B cell (primary cell): ENCODE measurements at regions not wholly inside any gene's neighbourhood (a gene's known extent, or its start where the extent isn't known, plus 50 kb on each side); places are given as distances from the start of the nearest gene placed in this dataset.

ENCODE experiments used
- ATAC-seq: fragments of 200-7000 bp; cut with Tn5 transposase; one replicate; pipeline ENCODE4 v1.10.0; 2021; ENCODE audit warnings: low read depth, mild to moderate bottlenecking, moderate number of reproducible peaks, moderate library complexity
- CTCF ChIA-PET: fragments of 350-600 bp; sonication (Branson Sonifier 250); formaldehyde crosslinking; loops from one replicate; lab custom pipeline; 2021; ENCODE audit warnings: antibody characterized with exemption, inconsistent platforms; lab: Charles Lee
- POLR2A ChIA-PET: fragments of 350-600 bp; sonication (Branson Sonifier 250); formaldehyde crosslinking; loops from one replicate; lab custom pipeline; 2021; ENCODE audit warnings: antibody characterized with exemption; lab: Charles Lee
- DNase-seq: peaks from one replicate; pipeline ENCODE4 v3.0.0; 2013
- H2AFZ ChIP-seq: 2 replicates; pipeline ENCODE4 v1.6.1; 2012; ENCODE audit warnings: mild to moderate bottlenecking, low read depth, low read length; ENCODE audit not compliant: insufficient read depth, poor library complexity, severe bottlenecking
- H3K27ac ChIP-seq, 2 donors: 1 replicate in 1 of 2; 2 replicates in 1 of 2; pipeline ENCODE4 v1.5.1; 2012 to 2013; ENCODE audit warnings: low read length in 2 of 2, mild to moderate bottlenecking in 2 of 2, moderate library complexity in 1 of 2
- H3K27me3 ChIP-seq, 4 experiments: fragments of 200-600 bp in 1 of 4; sonication (generic) in 1 of 4; replicated peaks in 1 of 4; 1 replicate in 2 of 4; 2 replicates in 2 of 4; pipeline versions ENCODE4 v1.6.1 to v1.7.0; 2013 to 2016; ENCODE audit warnings: low read length in 3 of 4, mild to moderate bottlenecking in 2 of 4, mixed read lengths in 1 of 4, moderate library complexity in 1 of 4; ENCODE audit not compliant: insufficient read depth in 4 of 4, control insufficient read depth in 3 of 4; ENCODE audit errors: control extremely low read depth in 1 of 4
- H3K36me3 ChIP-seq, 2 experiments: replicated peaks in 1 of 2; 1 replicate in 1 of 2; 2 replicates in 1 of 2; pipeline versions ENCODE4 v1.6.1 to v1.7.1; 2013; ENCODE audit warnings: low read length in 1 of 2; ENCODE audit not compliant: insufficient read depth in 2 of 2, control insufficient read depth in 1 of 2; ENCODE audit errors: control extremely low read depth in 1 of 2, extremely low read depth in 1 of 2
- H3K4me1 ChIP-seq, 2 donors: fragments of 200-600 bp in 1 of 2; sonication (generic) in 1 of 2; 1 replicate in 1 of 2; 2 replicates in 1 of 2; pipeline versions ENCODE4 v1.5.1 to v1.6.1; 2013 to 2017; ENCODE audit warnings: low read length in 2 of 2; ENCODE audit not compliant: control insufficient read depth in 2 of 2, insufficient read depth in 2 of 2
- H3K4me2 ChIP-seq: replicated peaks from 2 replicates; pipeline ENCODE3; 2012; ENCODE audit warnings: mild to moderate bottlenecking, low read depth, low read length; ENCODE audit not compliant: poor library complexity, severe bottlenecking
- H3K4me3 ChIP-seq, 5 experiments: fragments of 200-600 bp in 1 of 5; sonication (generic) in 1 of 5; 1 replicate in 3 of 5; 2 replicates in 2 of 5; pipeline versions ENCODE4 v1.5.1 to v1.7.0; 2011 to 2016; ENCODE audit warnings: low read length in 4 of 5, mild to moderate bottlenecking in 4 of 5, low read depth in 2 of 5, control low read depth in 1 of 5, moderate library complexity in 1 of 5; ENCODE audit not compliant: insufficient read depth in 1 of 5; ENCODE audit errors: control extremely low read depth in 1 of 5, extremely low read depth in 1 of 5
- H3K79me2 ChIP-seq: fragments of 200-600 bp; sonication (generic); one replicate; pipeline ENCODE4 v1.6.0; 2016; ENCODE audit warnings: low read length; ENCODE audit not compliant: control insufficient read depth, insufficient read depth
- H3K9ac ChIP-seq: fragments of 200-600 bp; sonication (generic); 2 replicates; pipeline ENCODE4 v1.6.1; 2017; ENCODE audit warnings: mild to moderate bottlenecking, low read length, moderate library complexity
- H3K9me3 ChIP-seq, 3 donors: one replicate each; pipeline versions ENCODE4 v1.6.1 to v1.7.1; 2013; ENCODE audit warnings: low read length in 2 of 3; ENCODE audit not compliant: control insufficient read depth in 2 of 3, insufficient read depth in 1 of 3; ENCODE audit errors: control extremely low read depth in 1 of 3
- H4K20me1 ChIP-seq: 2 replicates; pipeline ENCODE4 v1.6.0; 2012; ENCODE audit warnings: mild to moderate bottlenecking, low read length; ENCODE audit not compliant: insufficient read depth, control insufficient read depth, poor library complexity, severe bottlenecking
- H3K27ac Mint-ChIP-seq: one replicate; pipeline ENCODE4 v1.8.0; 2021; ENCODE audit warnings: mixed read lengths
- H3K27me3 Mint-ChIP-seq: one replicate; pipeline ENCODE4 v1.8.0; 2021; ENCODE audit warnings: mixed read lengths
- H3K4me1 Mint-ChIP-seq: one replicate; pipeline ENCODE4 v1.8.0; 2021; ENCODE audit warnings: mixed read lengths
- H3K4me3 Mint-ChIP-seq: one replicate; pipeline ENCODE4 v1.8.0; 2021; ENCODE audit warnings: mixed read lengths
- H3K9me3 Mint-ChIP-seq: one replicate; pipeline ENCODE4 v1.8.0; 2022; ENCODE audit warnings: mixed read lengths; ENCODE audit not compliant: insufficient read depth
- EZH2 ChIP-seq: IDR thresholded peaks from 2 replicates; pipeline ENCODE4 v1.6.1; 2012; ENCODE audit warnings: borderline replicate concordance, low read depth, mild to moderate bottlenecking, moderate library complexity, low read length; ENCODE audit not compliant: insufficient read depth, poor library complexity, severe bottlenecking
- WGBS: methylation state at CpG from one replicate; pipeline ENCODE4 v1.1.5; 2013; ENCODE audit warnings: missing lambda C conversion rate; ENCODE audit not compliant: insufficient coverage; 5-methylcytosine and 5-hydroxymethylcytosine counted together
- intact Hi-C: fragments of 100-400 bp; cut with micrococcal nuclease; formaldehyde crosslinking; loops from one replicate; pipeline ENCODE4 v1.10.0; 2022
- TF ChIP-seq, protein P1 (sequence below): fragments of 200-600 bp; IDR thresholded peaks from one replicate; pipeline ENCODE4 v1.8.0; 2022; ENCODE audit warnings: antibody characterized with exemption, mild to moderate bottlenecking

DNA sequence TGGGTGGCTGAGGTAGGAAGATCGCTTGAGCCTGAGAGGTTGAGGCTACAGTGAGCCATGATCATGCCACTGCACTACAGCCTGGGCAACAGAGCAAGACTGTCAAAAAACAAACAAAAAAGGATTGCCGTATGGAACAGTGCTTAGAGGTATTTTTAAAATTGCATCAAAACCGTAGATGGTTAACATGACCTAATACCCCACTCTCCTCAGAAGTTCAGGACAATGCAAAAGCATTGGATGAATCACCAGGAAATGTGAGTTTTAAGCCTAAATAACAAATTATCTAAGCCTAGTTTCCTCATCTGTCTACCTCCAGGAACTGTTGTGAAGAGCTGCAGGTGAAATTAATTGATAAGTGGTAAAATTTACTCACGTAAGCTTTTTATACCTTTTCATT lies 123.8 kb upstream of the ID4 start:
- Histone ChIP-seq H3K79me2 (no peaks in the 10 kb centered on the region), H3K4me2 (no peak overlapping the region), H3K9me3 (peaks cover 0 to 2% (median 0%) of the 10 kb centered on the region in 3 donors), H2AFZ (no peak overlapping the region), H3K36me3 (no peaks in the 10 kb centered on the region), H3K27me3 (no peaks in the 10 kb centered on the region), H3K27ac (no peak overlapping the region), H3K9ac (no peak overlapping the region), H4K20me1 (no peaks in the 10 kb centered on the region), H3K4me3 (no peak overlapping the region), H3K4me1 (no peaks in the 10 kb centered on the region)
- no peaks in the 10 kb centered on the region for H3K27me3 Mint-ChIP-seq
- ChIA-PET CTCF (no interaction called here), POLR2A (no interaction called here)
- ATAC-seq (no peak), DNase-seq (no peak)
- H3K4me1 Mint-ChIP-seq = no peaks in the 10 kb centered on the region
- H3K27ac Mint-ChIP-seq = no peak overlapping the region
- H3K9me3 Mint-ChIP-seq = no peaks in the 10 kb centered on the region
- intact Hi-C loops = no loop called here
- no peak for TF ChIP-seq EZH2
- TF ChIP-seq, protein P1, sequence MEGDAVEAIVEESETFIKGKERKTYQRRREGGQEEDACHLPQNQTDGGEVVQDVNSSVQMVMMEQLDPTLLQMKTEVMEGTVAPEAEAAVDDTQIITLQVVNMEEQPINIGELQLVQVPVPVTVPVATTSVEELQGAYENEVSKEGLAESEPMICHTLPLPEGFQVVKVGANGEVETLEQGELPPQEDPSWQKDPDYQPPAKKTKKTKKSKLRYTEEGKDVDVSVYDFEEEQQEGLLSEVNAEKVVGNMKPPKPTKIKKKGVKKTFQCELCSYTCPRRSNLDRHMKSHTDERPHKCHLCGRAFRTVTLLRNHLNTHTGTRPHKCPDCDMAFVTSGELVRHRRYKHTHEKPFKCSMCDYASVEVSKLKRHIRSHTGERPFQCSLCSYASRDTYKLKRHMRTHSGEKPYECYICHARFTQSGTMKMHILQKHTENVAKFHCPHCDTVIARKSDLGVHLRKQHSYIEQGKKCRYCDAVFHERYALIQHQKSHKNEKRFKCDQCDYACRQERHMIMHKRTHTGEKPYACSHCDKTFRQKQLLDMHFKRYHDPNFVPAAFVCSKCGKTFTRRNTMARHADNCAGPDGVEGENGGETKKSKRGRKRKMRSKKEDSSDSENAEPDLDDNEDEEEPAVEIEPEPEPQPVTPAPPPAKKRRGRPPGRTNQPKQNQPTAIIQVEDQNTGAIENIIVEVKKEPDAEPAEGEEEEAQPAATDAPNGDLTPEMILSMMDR = no peak
- no peak overlapping the region for H3K4me3 Mint-ChIP-seq
- WGBS = 93% methylated on average over 3 of the region's 4 CpGs

DNA sequence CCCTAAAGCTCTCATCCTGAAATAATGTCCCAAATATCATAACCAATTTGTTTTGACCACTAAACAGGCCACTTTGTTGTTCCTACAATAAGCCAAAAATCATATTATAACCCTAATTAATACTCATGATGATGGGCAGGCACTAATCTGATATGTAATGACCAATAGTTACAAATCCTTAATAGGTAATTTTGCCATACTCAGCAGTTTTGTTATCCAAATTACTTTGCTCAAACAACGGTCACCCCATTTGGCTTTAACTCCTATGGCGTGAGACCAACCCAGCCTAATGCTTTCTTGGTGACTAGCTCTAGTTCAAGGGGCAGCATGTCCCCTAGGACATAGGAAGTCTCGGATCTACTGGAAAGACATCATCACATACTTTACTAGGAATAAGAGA lies 123.2 kb upstream of the ID4 start:
- ATAC-seq (no peak), DNase-seq (no peak)
- Histone ChIP-seq H3K9ac (no peak overlapping the region), H3K79me2 (no peaks in the 10 kb centered on the region), H3K4me1 (no peaks in the 10 kb centered on the region), H3K9me3 (no peaks in the 10 kb centered on the region), H3K4me3 (no peak overlapping the region), H3K27me3 (no peaks in the 10 kb centered on the region), H3K27ac (no peak overlapping the region), H4K20me1 (no peaks in the 10 kb centered on the region), H3K4me2 (no peak overlapping the region), H2AFZ (no peak overlapping the region), H3K36me3 (no peaks in the 10 kb centered on the region)
- CTCF ChIA-PET = no interaction called here
- TF ChIP-seq, protein P1 = no peak
- TF ChIP-seq EZH2 = no peak
- intact Hi-C loops = no loop called here
- H3K27me3 Mint-ChIP-seq = no peaks in the 10 kb centered on the region
- no CpG with 5 or more reads among the region's 3 CpGs for WGBS
- H3K27ac Mint-ChIP-seq = no peak overlapping the region
- H3K4me1 Mint-ChIP-seq = no peaks in the 10 kb centered on the region
- H3K4me3 Mint-ChIP-seq = no peak overlapping the region
- POLR2A ChIA-PET = no interaction called here
- H3K9me3 Mint-ChIP-seq = no peaks in the 10 kb centered on the region
